Thymus (tissue), 11 donors: ENCODE measurements at regions not wholly inside any gene's neighbourhood (a gene's known extent, or its start where the extent isn't known, plus 50 kb on each side); places are given as distances from the start of the nearest gene placed in this dataset.
"Not testable (repeated sequence)": the region's sequence is repeated elsewhere in the genome, so short reads cannot be mapped to it uniquely, and the experiment has no call there.

Source experiments
- DNase-seq, 9 donors: peaks; one replicate each; pipeline ENCODE4 v3.0.0-alpha.2; 2013; ENCODE audit warnings: low spot score in 9 of 9, low read depth in 6 of 9, missing footprints in 1 of 9
- H3K27ac ChIP-seq, 2 donors: one replicate each; pipeline ENCODE4 v1.5.1; 2013; ENCODE audit warnings: control low read depth in 1 of 2, low read depth in 1 of 2, low read length in 1 of 2, mild to moderate bottlenecking in 1 of 2, moderate library complexity in 1 of 2
- H3K27me3 ChIP-seq, 2 donors: one replicate each; pipeline ENCODE4 v1.5.1; 2013; ENCODE audit warnings: low read length in 1 of 2; ENCODE audit not compliant: control insufficient read depth in 2 of 2, insufficient read depth in 1 of 2
- H3K36me3 ChIP-seq, 2 donors: one replicate each; pipeline ENCODE4 v1.5.1; 2013; ENCODE audit warnings: low read length in 1 of 2, mild to moderate bottlenecking in 1 of 2, moderate library complexity in 1 of 2; ENCODE audit not compliant: control insufficient read depth in 2 of 2, insufficient read depth in 2 of 2
- H3K4me1 ChIP-seq, 2 donors: one replicate each; pipeline ENCODE4 v1.5.1; 2013; ENCODE audit warnings: low read length in 2 of 2; ENCODE audit not compliant: control insufficient read depth in 2 of 2, insufficient read depth in 2 of 2
- H3K4me3 ChIP-seq, 2 donors: one replicate each; pipeline ENCODE4 v1.5.1; 2013; ENCODE audit warnings: low read length in 2 of 2, control low read depth in 1 of 2, mild to moderate bottlenecking in 1 of 2
- H3K9me3 ChIP-seq, 2 donors: one replicate each; pipeline ENCODE4 v1.5.1; 2013; ENCODE audit warnings: low read length in 1 of 2, mild to moderate bottlenecking in 1 of 2; ENCODE audit not compliant: control insufficient read depth in 2 of 2, insufficient read depth in 1 of 2
- WGBS: extraction: QIAGEN DNeasy Blood & Tissue Kit; methylation state at CpG from one replicate; pipeline ENCODE4 v1.1.7; 2013; 5-methylcytosine and 5-hydroxymethylcytosine counted together
- donor health status: healthy.

GRCh38 chr15:30749048-30749447, 123.1 kb downstream of the ARHGAP11B start:
- H3K36me3 ChIP-seq = peaks cover 9 to 19% of the 10 kb centered on the region in 2 donors
- H3K9me3 ChIP-seq, H3K4me1 ChIP-seq, H3K4me3 ChIP-seq, DNase-seq, H3K27me3 ChIP-seq, H3K27ac ChIP-seq: not testable (repeated sequence)
- WGBS = no CpG with 5 or more reads among the region's 1 CpG

DNA sequence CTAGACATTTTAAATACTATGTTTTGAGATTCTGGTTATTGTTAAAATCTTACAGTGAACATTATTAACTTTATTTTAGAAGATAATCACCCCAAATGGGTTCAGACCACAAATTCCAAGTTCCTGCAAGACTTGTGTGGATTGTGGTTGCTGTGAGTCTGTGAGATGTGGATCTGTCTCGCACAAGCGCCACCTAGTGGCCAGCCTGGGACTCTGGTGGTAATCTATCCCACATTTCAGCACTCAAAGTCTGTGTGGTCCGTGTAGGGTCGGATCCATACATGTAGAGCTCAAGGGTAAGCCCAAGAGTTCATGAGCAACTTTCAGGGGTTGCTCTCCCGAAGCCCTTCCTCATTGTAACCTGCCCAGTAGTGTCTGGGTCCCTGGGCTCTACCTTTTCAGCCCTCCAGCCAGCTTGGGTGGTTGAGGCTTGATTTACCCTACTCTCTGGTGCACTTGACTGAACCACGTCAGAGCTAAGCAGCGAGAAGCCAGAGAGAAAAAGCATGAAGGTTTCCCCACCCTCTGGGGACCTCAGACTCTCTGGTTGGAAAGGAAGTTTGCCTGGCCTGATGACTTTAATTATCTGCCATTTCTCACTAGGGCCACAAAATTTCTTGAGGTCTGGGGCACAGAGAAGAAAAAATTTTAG, 129.2 kb downstream of the ARHGAP11B start:
- H3K27ac ChIP-seq, H3K27me3 ChIP-seq, H3K4me1 ChIP-seq, H3K4me3 ChIP-seq, H3K36me3 ChIP-seq, DNase-seq, H3K9me3 ChIP-seq: not testable (repeated sequence)
- WGBS = 10% methylated on average over 4 of the region's 7 CpGs

DNA sequence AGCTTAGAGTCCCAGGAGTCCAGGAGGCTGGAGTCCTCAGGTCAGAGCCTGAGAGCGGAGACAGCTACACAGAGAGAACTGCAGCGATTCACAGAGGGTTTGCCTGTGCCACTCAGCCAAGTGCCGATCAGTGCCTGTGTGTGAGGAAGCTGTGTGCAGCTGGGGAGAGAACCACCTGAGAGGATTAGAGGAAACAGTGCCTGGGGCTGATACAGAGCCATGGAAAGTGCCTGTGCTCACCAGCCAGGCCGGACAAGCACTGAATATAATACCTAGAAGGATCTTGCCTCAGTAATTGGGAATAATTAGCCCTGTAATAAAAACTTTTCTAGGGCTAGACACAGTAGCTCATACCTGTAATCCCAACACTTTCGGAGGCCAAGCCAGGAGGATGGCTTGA, 134.7 kb downstream of the ARHGAP11B start:
- not testable (repeated sequence) for H3K9me3 ChIP-seq, H3K27me3 ChIP-seq, DNase-seq, H3K27ac ChIP-seq, H3K4me3 ChIP-seq, H3K4me1 ChIP-seq, H3K36me3 ChIP-seq
- WGBS = 99% methylated on average over 5 of the region's 5 CpGs

- WGBS = 95% methylated on average over 4 of the region's 4 CpGs
- H3K27me3 ChIP-seq, H3K4me3 ChIP-seq, H3K27ac ChIP-seq, H3K4me1 ChIP-seq, H3K9me3 ChIP-seq, H3K36me3 ChIP-seq, DNase-seq: not testable (repeated sequence)
Observed at GRCh38 chr15:30761365-30761764, 135.4 kb downstream of the ARHGAP11B start.

DNA sequence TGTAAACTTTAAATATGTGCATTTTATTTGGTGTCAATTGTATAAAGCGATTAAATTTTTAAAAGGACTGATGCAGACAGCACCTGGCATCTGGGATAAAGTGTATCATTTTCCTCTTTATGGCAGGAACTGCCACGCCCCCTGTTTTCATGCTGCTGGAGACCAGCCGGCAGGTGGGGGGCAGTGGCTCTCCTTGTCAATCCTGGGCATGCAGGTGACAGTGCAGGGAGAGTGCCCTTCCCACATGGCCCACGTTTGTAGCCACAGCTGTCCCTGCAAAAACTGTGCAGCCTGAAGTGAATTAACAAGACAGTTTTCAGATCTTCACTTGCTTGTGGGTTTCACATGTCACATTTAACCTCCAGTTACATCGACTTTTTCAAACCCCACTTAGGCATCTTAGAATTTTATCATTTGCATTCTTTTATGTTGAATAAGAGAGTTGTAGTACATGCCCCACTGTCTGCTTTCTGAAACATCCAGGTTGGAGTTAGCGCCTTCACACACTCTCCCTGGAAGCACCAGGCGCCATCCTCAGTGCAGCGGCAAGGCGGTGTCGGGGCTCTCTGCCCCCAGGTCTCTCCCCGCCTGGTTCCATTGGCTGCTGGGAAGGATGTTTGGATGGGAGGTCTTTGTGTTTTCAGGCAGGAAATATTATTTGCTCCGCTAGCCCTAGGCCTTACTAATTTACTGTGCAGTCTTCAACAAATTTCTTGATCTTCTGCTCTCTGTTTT, 134.2 kb upstream of the FAN1 start:
- not testable (repeated sequence) for DNase-seq, H3K27ac ChIP-seq
- WGBS = 95% methylated on average over 12 of the region's 12 CpGs

DNA sequence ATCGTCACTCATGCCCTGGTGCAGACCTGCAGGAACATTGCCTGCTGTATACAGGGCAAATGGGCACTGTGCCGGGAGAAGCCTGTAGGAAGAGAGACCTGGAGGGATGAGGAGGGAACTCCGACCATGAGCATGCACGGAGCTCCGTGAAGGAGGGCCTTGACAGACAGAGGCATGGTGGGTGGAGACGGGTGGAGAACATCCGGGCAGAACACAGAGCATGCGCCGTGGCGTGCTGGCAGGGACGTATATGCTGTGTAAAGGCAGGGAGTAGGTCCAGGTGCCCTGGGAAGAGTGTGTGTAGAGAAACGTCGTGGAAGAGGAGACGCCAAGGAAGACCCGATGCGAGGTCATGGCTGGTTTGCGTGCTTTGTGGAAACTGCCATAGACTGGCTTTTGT, 133.0 kb upstream of the FAN1 start:
- H3K9me3 ChIP-seq = no peaks in the 10 kb centered on the region
- no peak for DNase-seq
- no peak overlapping the region for H3K27ac ChIP-seq
- H3K27me3 ChIP-seq = no peaks in the 10 kb centered on the region
- H3K4me3 ChIP-seq = no peak overlapping the region
- 98% methylated on average over 17 of the region's 17 CpGs for WGBS
- H3K4me1 ChIP-seq = no peaks in the 10 kb centered on the region
- H3K36me3 ChIP-seq = peaks cover 2 to 11% of the 10 kb centered on the region in 2 donors

More for the DNA sequence above, 134.2 kb upstream of the FAN1 start:
- H3K9me3 ChIP-seq, H3K4me1 ChIP-seq, H3K27me3 ChIP-seq, H3K4me3 ChIP-seq: not testable (repeated sequence)
- H3K36me3 ChIP-seq = peaks cover 2 to 11% of the 10 kb centered on the region in 2 donors

DNA sequence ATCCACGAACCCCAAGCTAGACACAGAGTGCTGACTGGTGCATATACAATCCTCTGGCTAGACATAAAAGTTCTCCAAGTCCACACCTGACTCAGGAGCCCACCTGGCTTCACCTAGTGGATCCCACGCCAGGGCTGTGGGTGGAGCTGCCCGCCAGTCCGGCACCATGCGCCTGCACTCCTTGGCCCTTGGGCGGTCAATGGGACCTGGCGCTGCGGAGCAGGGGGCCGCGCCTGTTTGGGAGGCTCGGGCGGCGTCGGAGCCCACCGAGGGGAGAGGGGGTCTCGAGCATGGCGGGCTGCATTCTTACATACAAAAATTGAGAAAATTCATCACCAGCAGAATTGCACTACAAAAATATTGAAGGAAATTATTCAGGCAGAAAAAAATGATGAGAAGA, 120.7 kb upstream of the FAN1 start:
- DNase-seq = no peak
- Histone ChIP-seq H3K27me3 (no peaks in the 10 kb centered on the region), H3K27ac (no peak overlapping the region), H3K4me1 (no peaks in the 10 kb centered on the region), H3K9me3 (no peaks in the 10 kb centered on the region), H3K36me3 (no peaks in the 10 kb centered on the region), H3K4me3 (no peak overlapping the region)
- 97% methylated on average over 17 of the region's 17 CpGs for WGBS

DNA sequence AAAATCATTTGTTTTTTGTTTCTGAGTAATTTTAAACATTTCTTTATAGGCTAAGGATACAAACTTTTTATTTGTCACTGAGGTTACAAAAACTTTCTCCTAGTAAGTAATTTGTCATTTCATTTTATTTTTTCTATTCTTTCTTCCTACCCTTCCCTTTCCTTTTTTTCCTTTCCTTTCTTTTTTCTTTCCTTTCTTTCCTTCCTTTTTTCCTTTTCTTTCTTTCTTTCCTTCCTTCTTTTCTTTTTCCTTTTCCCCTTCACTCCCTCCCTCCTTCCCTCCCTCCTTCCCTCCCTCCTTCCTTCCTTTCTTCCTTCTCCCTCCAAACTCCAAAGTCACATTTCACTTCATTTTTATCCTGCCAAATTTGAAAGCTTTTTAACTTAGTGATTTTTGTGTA, 115.1 kb upstream of the FAN1 start:
- Histone ChIP-seq H3K4me3 (no peak overlapping the region), H3K27ac (no peak overlapping the region), H3K4me1 (no peaks in the 10 kb centered on the region)

GRCh38 chr15:30791239-30792175, 112.2 kb upstream of the FAN1 start:
- Histone ChIP-seq H3K4me3 (no peak overlapping the region), H3K27me3 (no peaks in the 10 kb centered on the region), H3K4me1 (no peaks in the 10 kb centered on the region), H3K36me3 (no peaks in the 10 kb centered on the region), H3K9me3 (no peaks in the 10 kb centered on the region), H3K27ac (no peak overlapping the region)
- DNase-seq = no peak
- 97% methylated on average over 18 of the region's 18 CpGs for WGBS

More for the DNA sequence above, 115.1 kb upstream of the FAN1 start:
- DNase-seq = no peak
- H3K9me3 ChIP-seq = no peaks in the 10 kb centered on the region
- no peaks in the 10 kb centered on the region for H3K27me3 ChIP-seq
- no peaks in the 10 kb centered on the region for H3K36me3 ChIP-seq
